ENCODE measurements at regions not wholly inside any gene's neighbourhood (a gene's known extent, or its start where the extent isn't known, plus 50 kb on each side); places are given as distances from the start of the nearest gene placed in this dataset.

DNA sequence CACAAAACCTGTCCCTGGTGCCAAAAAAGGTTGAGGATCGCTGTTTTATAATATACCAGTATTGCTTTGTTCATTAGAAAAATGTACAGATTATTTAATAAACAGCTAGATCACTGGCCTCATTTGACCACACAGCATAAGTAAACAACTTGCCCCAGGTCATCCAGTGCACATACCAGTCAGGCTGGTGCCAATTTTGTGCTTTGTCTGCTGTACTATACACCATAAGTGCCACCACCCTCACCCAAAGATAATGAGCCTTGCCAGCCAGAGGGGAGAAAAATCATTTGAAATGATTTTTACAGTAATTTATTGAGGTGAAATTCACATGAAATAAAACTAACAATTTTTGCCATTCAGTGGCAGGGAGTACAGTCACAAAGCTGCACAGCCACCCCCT, 202.2 kb upstream of the TWIST2 start:
- TF ChIP-seq, protein P1, sequence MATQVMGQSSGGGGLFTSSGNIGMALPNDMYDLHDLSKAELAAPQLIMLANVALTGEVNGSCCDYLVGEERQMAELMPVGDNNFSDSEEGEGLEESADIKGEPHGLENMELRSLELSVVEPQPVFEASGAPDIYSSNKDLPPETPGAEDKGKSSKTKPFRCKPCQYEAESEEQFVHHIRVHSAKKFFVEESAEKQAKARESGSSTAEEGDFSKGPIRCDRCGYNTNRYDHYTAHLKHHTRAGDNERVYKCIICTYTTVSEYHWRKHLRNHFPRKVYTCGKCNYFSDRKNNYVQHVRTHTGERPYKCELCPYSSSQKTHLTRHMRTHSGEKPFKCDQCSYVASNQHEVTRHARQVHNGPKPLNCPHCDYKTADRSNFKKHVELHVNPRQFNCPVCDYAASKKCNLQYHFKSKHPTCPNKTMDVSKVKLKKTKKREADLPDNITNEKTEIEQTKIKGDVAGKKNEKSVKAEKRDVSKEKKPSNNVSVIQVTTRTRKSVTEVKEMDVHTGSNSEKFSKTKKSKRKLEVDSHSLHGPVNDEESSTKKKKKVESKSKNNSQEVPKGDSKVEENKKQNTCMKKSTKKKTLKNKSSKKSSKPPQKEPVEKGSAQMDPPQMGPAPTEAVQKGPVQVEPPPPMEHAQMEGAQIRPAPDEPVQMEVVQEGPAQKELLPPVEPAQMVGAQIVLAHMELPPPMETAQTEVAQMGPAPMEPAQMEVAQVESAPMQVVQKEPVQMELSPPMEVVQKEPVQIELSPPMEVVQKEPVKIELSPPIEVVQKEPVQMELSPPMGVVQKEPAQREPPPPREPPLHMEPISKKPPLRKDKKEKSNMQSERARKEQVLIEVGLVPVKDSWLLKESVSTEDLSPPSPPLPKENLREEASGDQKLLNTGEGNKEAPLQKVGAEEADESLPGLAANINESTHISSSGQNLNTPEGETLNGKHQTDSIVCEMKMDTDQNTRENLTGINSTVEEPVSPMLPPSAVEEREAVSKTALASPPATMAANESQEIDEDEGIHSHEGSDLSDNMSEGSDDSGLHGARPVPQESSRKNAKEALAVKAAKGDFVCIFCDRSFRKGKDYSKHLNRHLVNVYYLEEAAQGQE (IDR thresholded peaks at IDR 0.05; ENCODE audit: insufficient replicate concordance, low read depth): no peak
- TF ChIP-seq, protein P2, sequence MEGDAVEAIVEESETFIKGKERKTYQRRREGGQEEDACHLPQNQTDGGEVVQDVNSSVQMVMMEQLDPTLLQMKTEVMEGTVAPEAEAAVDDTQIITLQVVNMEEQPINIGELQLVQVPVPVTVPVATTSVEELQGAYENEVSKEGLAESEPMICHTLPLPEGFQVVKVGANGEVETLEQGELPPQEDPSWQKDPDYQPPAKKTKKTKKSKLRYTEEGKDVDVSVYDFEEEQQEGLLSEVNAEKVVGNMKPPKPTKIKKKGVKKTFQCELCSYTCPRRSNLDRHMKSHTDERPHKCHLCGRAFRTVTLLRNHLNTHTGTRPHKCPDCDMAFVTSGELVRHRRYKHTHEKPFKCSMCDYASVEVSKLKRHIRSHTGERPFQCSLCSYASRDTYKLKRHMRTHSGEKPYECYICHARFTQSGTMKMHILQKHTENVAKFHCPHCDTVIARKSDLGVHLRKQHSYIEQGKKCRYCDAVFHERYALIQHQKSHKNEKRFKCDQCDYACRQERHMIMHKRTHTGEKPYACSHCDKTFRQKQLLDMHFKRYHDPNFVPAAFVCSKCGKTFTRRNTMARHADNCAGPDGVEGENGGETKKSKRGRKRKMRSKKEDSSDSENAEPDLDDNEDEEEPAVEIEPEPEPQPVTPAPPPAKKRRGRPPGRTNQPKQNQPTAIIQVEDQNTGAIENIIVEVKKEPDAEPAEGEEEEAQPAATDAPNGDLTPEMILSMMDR (IDR thresholded peaks at IDR 0.05; ENCODE audit: insufficient read depth, low read length): no peak
- TF ChIP-seq POLR2AphosphoS5 (IDR thresholded peaks at IDR 0.05; ENCODE audit: low read depth) (no peak), SPI1 (IDR thresholded peaks at IDR 0.05; ENCODE audit: borderline replicate concordance, low read depth) (no peak), GABPA (IDR thresholded peaks at IDR 0.05; ENCODE audit: low read depth) (no peak)
- no peak for DNase-seq (ENCODE audit: low read depth in 1 of 2, low spot score in 1 of 2)

DNA sequence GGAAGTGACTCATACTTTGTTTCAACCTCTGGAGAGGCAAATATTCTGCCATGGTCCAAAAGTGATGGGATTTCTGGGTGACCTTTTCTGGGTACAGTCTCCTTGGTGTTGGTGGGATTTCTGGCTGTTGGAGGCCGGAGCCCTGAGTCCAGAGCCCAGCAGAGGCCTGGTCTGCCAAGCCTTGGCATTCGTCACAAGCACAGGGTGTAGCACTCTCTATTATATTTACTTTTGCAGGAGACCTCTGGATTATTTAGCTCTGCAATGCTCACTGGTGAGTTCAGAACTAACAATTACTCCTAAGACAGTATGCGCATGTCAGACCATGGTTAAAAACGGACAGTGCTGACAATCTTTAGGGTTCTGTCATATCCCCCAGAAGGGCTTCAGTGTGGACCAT, 201.6 kb upstream of the TWIST2 start:
- DNase-seq (ENCODE audit: low read depth in 1 of 2, low spot score in 1 of 2): no peak
- H3K27me3 ChIP-seq (ENCODE audit: insufficient read depth, poor library complexity, severe bottlenecking): no peaks in the 10 kb centered on the region
- TF ChIP-seq, protein P1 (IDR thresholded peaks at IDR 0.05; ENCODE audit: insufficient replicate concordance, low read depth): no peak
- no peak for TF ChIP-seq POLR2AphosphoS5 (IDR thresholded peaks at IDR 0.05; ENCODE audit: low read depth)
- TF ChIP-seq SPI1 (IDR thresholded peaks at IDR 0.05; ENCODE audit: borderline replicate concordance, low read depth): no peak
- no peak for TF ChIP-seq GABPA (IDR thresholded peaks at IDR 0.05; ENCODE audit: low read depth)
- H3K27ac ChIP-seq (replicated peaks): no peak overlapping the region
- no peak overlapping the region for H3K4me3 ChIP-seq (replicated peaks; ENCODE audit: insufficient read depth, low read length)

More for the DNA sequence above, 202.2 kb upstream of the TWIST2 start:
- H3K4me3 ChIP-seq (replicated peaks; ENCODE audit: insufficient read depth, low read length): no peak overlapping the region
- H3K27ac ChIP-seq (replicated peaks): no peak overlapping the region
- H3K27me3 ChIP-seq (ENCODE audit: insufficient read depth, poor library complexity, severe bottlenecking): no peaks in the 10 kb centered on the region

DNA sequence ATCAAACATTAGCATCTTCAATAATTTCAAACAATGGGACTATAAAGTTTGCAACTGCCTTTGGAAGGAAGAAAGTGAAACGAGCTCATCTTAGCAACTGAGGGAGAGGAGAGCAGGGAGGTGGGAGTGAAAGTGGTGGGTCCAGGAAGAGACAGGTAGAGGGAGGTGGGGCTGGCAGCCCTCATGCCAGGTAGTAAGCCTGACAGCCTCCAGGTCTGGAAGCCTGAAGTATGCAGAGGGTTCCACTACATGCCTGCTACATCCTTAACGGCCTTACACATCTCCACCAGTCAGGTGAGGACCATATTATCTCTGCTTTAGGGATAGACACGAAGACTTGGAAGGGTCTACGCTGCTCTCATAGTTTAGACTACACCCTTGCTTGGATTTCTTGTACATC, 201.1 kb upstream of the TWIST2 start:
- Histone ChIP-seq H3K4me3 (replicated peaks; ENCODE audit: insufficient read depth, low read length) (no peak overlapping the region), H3K27ac (replicated peaks) (no peak overlapping the region), H3K27me3 (ENCODE audit: insufficient read depth, poor library complexity, severe bottlenecking) (no peaks in the 10 kb centered on the region)
- TF ChIP-seq, protein P1 (IDR thresholded peaks at IDR 0.05; ENCODE audit: insufficient replicate concordance, low read depth): no peak
- TF ChIP-seq SPI1 (IDR thresholded peaks at IDR 0.05; ENCODE audit: borderline replicate concordance, low read depth) (no peak), POLR2AphosphoS5 (IDR thresholded peaks at IDR 0.05; ENCODE audit: low read depth) (no peak), GABPA (IDR thresholded peaks at IDR 0.05; ENCODE audit: low read depth) (no peak)
- TF ChIP-seq, protein P2 (IDR thresholded peaks at IDR 0.05; ENCODE audit: insufficient read depth, low read length): no peak
- no peak for DNase-seq (ENCODE audit: low read depth in 1 of 2, low spot score in 1 of 2)

All from HL-60 (cell line).